HuH-7.5 (cell line): ENCODE measurements at regions not wholly inside any gene's neighbourhood (a gene's known extent, or its start where the extent isn't known, plus 50 kb on each side); places are given as distances from the start of the nearest gene placed in this dataset.

Source experiments
- DNase-seq: peaks from one replicate; pipeline ENCODE4 v3.0.0; 2011; ENCODE audit warnings: low spot score

GRCh38 chr9:107919263-107919662 is 429.7 kb upstream of the KLF4 start:
- no peak for DNase-seq

GRCh38 chr9:107918749-107919148 is 429.2 kb upstream of the KLF4 start:
- DNase-seq = no peak

GRCh38 chr9:107914151-107914550 is 424.6 kb upstream of the KLF4 start:
- DNase-seq = no peak

- DNase-seq = no peak
Observed at GRCh38 chr9:107907715-107908114, 418.1 kb upstream of the KLF4 start.

GRCh38 chr9:107907255-107907654 is 417.7 kb upstream of the KLF4 start:
- no peak for DNase-seq

- no peak for DNase-seq
Observed at GRCh38 chr9:107906074-107906473, 416.5 kb upstream of the KLF4 start.

- no peak for DNase-seq
Observed at GRCh38 chr9:107905308-107906020, 415.9 kb upstream of the KLF4 start.

GRCh38 chr9:107899961-107900330 is 410.4 kb upstream of the KLF4 start:
- DNase-seq = no peak

- DNase-seq = no peak
Observed at GRCh38 chr9:107898761-107899160, 409.2 kb upstream of the KLF4 start.

GRCh38 chr9:107896544-107896943 is 407.0 kb upstream of the KLF4 start:
- DNase-seq = no peak

- no peak for DNase-seq
Observed at GRCh38 chr9:107895501-107896001, 406.0 kb upstream of the KLF4 start.

- DNase-seq = no peak
Observed at GRCh38 chr9:107894572-107895261, 405.1 kb upstream of the KLF4 start.

- no peak for DNase-seq
Observed at GRCh38 chr9:107890921-107891465, 401.4 kb upstream of the KLF4 start.

GRCh38 chr9:107888773-107889227 is 399.2 kb upstream of the KLF4 start:
- no peak for DNase-seq

GRCh38 chr9:107886826-107887225 is 397.3 kb upstream of the KLF4 start:
- DNase-seq = no peak

GRCh38 chr9:107883496-107884124 is 394.0 kb upstream of the KLF4 start:
- no peak for DNase-seq

GRCh38 chr9:107881626-107882300 is 392.2 kb upstream of the KLF4 start:
- DNase-seq = no peak

GRCh38 chr9:107878462-107878861 is 388.9 kb upstream of the KLF4 start:
- DNase-seq = no peak

- no peak for DNase-seq
Observed at GRCh38 chr9:107875571-107875980, 386.0 kb upstream of the KLF4 start.

- no peak for DNase-seq
Observed at GRCh38 chr9:107874591-107875369, 385.2 kb upstream of the KLF4 start.

GRCh38 chr9:107874137-107874536 is 384.6 kb upstream of the KLF4 start:
- no peak for DNase-seq
